ENCODE measurements at regions not wholly inside any gene's neighbourhood (a gene's known extent, or its start where the extent isn't known, plus 50 kb on each side); places are given as distances from the start of the nearest gene placed in this dataset.

GRCh38 chr12:126554625-126555024 lies 1489.4 kb downstream of the AACS start (continued):
- TF ChIP-seq REST (IDR thresholded peaks at IDR 0.05; ENCODE audit: unreplicated experiment) (no peak), STAT1 (IDR thresholded peaks at IDR 0.05; ENCODE audit: unreplicated experiment) (no peak), CTCF (conservative IDR thresholded peaks at IDR 0.05; ENCODE audit: low read depth in 2 of 2) (no peak), EZH2phosphoT487 (IDR thresholded peaks at IDR 0.05; ENCODE audit: unreplicated experiment) (no peak)

- DNase-seq (ENCODE audit: low spot score) (no peak), ATAC-seq (no peak)
- no peak overlapping the region for H3K4me3 ChIP-seq
- H3K36me3 ChIP-seq (ENCODE audit: insufficient read depth): no peaks in the 10 kb centered on the region; the same call in 1 of the 2 replicates
- no peak overlapping the region for H3K4me2 ChIP-seq
- peaks cover 96% of the 10 kb centered on the region for H3K9me3 Mint-ChIP-seq
- no peak overlapping the region for H3K4me3 Mint-ChIP-seq
- no peaks in the 10 kb centered on the region for H3K4me1 Mint-ChIP-seq
- peaks cover 48% of the 10 kb centered on the region for H3K36me3 Mint-ChIP-seq (ENCODE audit: low read depth)
- H3K27ac Mint-ChIP-seq: no peak overlapping the region
- H3K27me3 Mint-ChIP-seq (ENCODE audit: insufficient read depth, low read depth, poor library complexity): peaks cover 4% of the 10 kb centered on the region
- H3K4me1 ChIP-seq (ENCODE audit: insufficient read depth): no peaks in the 10 kb centered on the region; the same call in 1 of the 2 replicates
- no peak overlapping the region for H2AFZ ChIP-seq
- H3K27me3 ChIP-seq (ENCODE audit: insufficient read depth): no peaks in the 10 kb centered on the region
- no peaks in the 10 kb centered on the region for H3K79me2 ChIP-seq (replicated peaks; ENCODE audit: insufficient read depth)
- H4K20me1 ChIP-seq (replicated peaks; ENCODE audit: insufficient read depth): no peaks in the 10 kb centered on the region
- no peak overlapping the region for H3K27ac ChIP-seq (ENCODE audit: low read depth)
- H3K9me2 ChIP-seq (ENCODE audit: insufficient read depth): no peaks in the 10 kb centered on the region
- no peaks in the 10 kb centered on the region for H3F3A ChIP-seq (replicated peaks; ENCODE audit: low read depth)
- TF ChIP-seq CTCF (conservative IDR thresholded peaks at IDR 0.05; ENCODE audit: low read depth in 2 of 2) (no peak), ETS1 (IDR thresholded peaks at IDR 0.05) (no peak), JUNB (IDR thresholded peaks at IDR 0.05; ENCODE audit: unreplicated experiment) (no peak), ZNF331 (CRISPR knock-in tag; IDR thresholded peaks at IDR 0.05; ENCODE audit: low read depth) (no peak), ZNF114 (CRISPR knock-in tag; IDR thresholded peaks at IDR 0.05) (no peak), POLR2AphosphoS5 (IDR thresholded peaks at IDR 0.05; ENCODE audit: low read depth) (no peak), REST (IDR thresholded peaks at IDR 0.05; ENCODE audit: unreplicated experiment) (no peak), NANOG (IDR thresholded peaks at IDR 0.05; ENCODE audit: borderline replicate concordance) (no peak), CREB1 (CRISPR knock-in tag; IDR thresholded peaks at IDR 0.05; ENCODE audit: low read depth) (no peak)
These were observed 1492.4 kb downstream of the AACS start for GRCh38 chr12:126557659-126558058.
